ENCODE measurements at regions not wholly inside any gene's neighbourhood (a gene's known extent, or its start where the extent isn't known, plus 50 kb on each side); places are given as distances from the start of the nearest gene placed in this dataset.

- TF ChIP-seq GATA2 (IDR thresholded peaks at IDR 0.05; ENCODE audit: low read depth, low read length), result no peak
- no peak for TF ChIP-seq GATA3 (IDR thresholded peaks at IDR 0.05; ENCODE audit: low read depth, low read length)
Observed at GRCh38 chr21:31443736-31444521, 99.9 kb upstream of the TIAM1 start.

All from SH-SY5Y (cell line).